Activated CD4-positive, alpha-beta T cell treated with anti-CD3 and anti-CD28 coated beads, Interleukin-2, Interleukin-6, amounts not matched to agents 100 ng/mL and 50 ng/mL, durations not matched to agents 16 hours and 8 hours (primary cell): ENCODE measurements at regions not wholly inside any gene's neighbourhood (a gene's known extent, or its start where the extent isn't known, plus 50 kb on each side); places are given as distances from the start of the nearest gene placed in this dataset.
"Not testable (repeated sequence)": the region's sequence is repeated elsewhere in the genome, so short reads cannot be mapped to it uniquely, and the experiment has no call there.

Source experiments
- DNase-seq: peaks from one replicate; pipeline ENCODE4 v3.0.0-alpha.2; 2020

DNA sequence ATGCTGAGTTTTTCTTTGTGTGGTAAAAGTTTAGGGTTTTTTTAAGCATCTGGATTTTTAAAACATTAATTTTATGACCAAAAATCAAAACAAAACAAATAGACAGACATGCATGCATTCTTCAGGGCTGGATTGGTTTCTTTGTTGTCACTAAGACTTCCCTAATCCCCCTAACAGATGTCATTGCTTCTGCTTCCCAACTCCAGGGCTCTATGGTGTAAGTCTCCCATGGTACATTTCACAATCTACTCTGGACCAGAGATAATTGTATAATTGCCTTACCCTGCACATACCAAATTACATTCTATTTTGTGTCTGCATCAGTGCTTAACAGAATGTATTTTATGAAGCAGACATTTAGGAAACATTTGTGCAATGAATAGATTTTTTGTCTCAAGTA is 529.1 kb upstream of the SMIM31 start:
- no peak for DNase-seq

DNA sequence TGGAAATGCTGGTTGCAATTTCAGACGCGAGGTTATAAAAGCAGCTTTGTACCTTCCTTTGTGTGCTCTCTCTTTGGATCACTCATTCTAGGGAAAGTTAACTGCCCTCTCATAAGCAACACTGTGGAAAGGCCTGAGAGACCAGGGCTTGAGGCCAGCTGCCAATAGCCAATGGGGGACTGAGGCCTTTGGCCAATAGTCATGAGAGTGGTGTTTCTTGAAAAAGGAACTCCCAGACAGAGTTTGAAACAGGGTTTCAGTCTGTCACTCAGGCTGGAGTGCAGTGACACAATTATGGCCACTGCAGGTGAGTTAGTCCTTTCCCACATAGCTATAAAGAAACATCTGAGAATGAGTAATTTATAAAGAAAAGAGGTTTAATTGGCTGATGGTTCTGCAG is 524.7 kb upstream of the SMIM31 start:
- no peak for DNase-seq

DNA sequence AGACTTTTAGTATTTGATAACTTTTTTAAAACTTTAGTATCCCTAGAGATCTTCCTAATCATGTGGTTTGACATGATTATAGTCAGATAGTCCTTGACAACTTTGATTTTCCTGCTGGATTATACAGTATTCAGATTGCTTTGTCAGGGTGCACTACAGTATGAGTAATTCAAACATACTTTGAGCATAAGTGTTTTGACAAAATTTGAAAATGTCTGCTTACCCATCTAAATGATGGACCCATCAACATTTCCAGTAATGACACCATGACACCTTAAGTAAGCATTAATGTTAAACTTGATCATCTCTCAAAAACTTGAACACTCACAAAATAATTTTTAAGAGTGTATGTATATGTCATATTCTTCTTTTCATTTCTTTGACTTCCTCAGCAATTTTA is 514.5 kb upstream of the SMIM31 start:
- no peak for DNase-seq

DNA sequence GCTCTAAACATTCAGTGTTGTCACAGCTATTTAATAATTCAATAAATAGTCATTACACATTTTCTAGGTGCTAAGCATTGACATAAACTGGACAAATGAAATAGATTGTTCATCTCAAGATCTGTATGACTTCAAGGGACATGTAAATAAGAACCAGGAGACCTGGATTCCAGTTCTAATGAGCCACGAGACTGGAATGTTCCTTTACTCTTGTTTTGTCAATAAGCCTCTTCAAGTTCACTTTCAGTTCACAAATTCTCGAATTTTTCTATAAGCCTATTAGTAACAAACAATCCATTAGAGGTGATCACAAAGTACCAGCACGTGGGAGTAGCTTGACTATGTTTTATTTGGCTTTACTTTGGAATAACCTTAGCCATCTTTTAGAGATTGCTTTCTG is 514.0 kb upstream of the SMIM31 start:
- DNase-seq = no peak

DNA sequence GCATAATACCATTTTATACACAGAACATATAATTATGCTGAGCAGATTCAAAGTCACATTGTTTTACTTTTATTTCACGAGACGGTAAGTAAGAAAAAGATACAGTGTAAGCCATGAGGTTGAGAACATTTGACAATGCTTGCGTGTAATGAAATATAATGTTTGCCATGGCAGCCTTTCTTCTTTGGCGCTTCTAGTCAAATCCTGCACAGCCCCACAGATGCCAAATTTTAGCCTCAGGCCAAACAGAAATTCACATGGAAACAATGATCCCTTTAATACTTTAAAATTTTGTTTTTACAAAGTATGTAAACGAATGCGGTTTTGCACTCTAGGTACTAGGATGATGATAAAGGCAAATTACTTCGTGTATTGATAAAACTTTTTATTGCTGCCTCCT is 502.7 kb upstream of the SMIM31 start:
- DNase-seq = no peak

DNA sequence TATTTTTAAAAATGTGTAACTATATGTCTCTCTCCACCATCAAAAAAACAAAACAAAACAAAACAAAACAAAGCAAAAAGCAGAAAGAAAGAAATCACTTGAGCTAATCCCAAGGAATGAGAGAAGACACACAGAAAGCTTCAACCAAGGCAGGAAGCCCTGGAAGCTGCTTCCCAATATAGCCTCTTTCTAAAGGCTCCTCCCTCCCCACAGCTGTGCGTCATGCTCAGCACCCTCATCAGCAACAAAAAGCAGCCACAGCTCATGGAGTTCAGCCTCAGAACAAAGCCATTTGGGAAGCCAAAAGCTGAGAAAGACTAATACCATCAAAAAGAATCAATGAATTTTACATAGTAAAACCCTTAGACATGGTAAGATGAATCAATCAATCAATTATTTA is 501.6 kb upstream of the SMIM31 start:
- DNase-seq = no peak

DNA sequence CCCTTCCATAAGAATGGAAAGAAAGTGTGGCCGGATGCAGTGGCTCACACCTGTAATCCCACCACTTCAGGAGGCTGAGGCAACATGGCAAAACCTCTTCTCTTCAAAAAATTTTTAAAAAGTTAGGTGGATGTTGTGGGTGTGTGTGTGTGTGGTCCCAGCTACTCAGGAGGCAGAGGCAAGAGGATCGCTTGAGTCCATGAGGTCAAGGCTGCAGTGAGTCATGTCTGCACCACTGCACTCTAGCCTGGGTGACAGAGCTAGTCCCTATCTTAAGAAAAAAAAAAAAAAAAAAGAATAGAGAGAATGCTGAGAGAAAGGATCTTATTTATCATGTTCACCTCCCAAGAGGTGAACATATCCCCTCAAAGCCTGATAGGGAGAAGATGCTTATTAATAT is 492.1 kb upstream of the SMIM31 start:
- DNase-seq = no peak

DNA sequence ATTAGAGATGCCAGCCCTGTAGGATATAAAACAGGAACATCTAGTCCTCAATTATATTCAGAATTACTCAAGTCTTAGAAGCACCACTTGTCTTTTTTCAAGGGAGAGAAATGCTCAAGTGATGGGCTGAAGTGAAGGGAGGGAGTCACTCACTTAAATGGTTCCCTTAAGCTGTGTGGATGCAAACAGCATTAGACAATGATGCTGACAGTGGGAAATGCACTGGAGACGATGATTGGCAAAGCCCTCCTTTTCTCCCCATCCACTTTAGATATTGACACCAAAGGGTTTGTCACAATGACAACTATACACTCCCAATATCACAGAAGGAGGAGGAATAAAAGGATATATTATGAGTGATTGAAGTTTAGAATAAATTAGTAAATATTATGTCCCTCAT is 491.4 kb upstream of the SMIM31 start:
- DNase-seq = not testable (repeated sequence)

DNA sequence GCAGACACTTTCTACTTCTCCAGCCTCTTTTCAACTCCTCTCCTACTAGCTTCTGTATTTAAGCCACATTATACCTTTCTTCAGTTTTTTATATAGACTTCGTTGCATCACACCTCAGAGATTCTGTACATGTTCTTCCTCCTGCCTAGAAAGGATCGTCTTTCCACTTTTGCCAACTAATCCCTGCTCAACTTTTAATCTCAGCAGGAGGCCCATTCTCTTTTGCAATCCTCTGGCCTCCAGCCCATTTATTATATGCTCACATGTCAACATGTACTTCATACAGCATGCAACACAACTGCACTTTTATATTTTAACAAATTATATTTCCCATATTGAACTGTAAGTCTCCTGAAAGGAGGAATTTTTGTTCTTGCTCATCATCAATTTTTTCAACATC is 476.5 kb upstream of the SMIM31 start:
- not testable (repeated sequence) for DNase-seq

DNA sequence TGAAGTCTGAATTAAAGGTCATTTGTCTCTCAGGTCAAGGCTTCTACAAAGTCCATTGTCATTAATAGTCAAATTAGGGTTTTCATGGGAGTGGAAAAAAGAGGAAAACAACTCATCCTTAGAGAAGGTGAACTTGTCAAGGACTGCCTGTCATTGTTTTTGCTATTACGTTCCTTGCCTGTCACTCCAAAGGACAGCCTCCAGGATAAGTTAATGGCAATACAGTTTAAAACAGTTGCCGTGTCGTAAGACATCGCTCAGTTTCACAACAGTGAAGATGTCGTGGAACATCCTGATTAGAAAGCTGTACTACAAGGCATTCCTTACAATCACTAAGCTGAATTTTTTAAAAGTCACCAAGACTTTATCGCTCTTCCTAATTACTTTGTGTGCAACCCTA is 466.8 kb upstream of the SMIM31 start:
- DNase-seq = no peak

DNA sequence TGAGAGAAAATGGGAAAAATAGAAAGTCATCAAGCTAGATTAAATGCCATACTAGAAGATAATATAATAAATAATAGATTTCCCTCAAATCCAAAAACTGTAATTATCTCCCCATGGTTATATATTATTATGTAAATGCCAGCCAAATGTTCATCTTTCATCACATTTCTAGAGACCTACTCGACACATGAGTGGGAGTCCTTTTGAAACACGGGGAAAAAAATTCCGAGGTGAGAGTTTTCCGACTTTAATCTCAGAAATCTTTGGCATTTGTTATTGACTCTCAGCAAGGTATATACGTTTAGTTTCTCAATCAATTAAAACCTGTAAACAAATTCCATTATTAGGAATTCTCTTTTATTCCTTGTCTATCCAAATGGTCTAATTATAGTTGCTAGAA is 465.4 kb upstream of the SMIM31 start:
- no peak for DNase-seq

DNA sequence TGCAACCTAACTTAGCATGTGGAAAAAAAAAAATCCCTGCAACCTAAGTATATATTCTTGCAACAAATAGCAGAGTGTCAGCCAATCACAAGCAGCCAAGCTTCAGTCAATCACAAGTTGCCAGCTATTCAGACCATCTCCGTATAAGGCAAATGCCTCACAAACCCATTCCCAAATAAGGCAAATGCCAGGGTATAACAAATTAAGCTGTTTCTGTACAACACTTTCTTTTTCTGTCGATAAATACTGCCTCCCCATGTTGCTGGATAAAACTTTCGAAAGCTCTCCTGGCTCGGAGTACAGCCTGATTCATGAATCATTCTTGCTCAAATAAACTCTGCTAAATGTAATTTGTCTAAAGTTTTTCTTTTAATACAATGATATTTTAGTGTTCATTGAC is 460.7 kb upstream of the SMIM31 start:
- DNase-seq = no peak

DNA sequence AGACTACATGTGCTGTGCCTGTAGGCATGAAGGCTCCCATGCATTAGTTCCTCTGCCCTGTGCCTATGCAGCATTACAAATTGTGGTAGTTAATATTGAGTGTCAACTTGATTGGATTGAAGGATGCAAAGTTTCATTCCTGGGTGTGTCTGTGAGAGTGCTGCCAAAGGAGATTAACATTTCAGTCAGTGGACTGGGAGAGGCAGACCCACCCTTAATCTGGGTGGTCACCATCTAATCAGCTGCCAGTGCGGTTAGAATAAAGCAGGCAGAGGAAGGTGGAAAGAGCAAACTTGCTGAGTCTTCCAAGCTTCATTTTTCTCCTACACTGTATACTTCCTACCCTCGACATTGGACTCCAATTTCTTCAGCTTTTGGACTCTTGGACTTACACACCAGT is 460.2 kb upstream of the SMIM31 start:
- DNase-seq = no peak

DNA sequence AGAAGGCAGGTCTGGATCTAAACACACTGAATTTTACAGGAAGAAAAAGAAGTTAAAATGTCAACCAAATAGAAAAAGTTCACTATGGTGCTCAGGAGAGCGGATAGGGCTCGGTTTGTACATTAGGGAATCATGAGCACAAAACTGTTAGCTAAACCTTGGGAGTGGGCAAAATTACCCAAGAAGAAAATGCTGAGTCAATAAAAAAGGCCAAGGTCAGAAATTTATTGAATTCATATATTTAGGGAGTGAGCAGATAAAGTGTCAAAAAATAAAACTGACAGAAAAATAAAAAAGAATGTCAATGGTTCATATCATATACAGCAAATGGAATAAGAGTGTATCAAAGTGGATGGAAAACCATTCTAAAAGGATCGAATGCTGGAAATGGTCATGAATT is 452.5 kb upstream of the SMIM31 start:
- no peak for DNase-seq

DNA sequence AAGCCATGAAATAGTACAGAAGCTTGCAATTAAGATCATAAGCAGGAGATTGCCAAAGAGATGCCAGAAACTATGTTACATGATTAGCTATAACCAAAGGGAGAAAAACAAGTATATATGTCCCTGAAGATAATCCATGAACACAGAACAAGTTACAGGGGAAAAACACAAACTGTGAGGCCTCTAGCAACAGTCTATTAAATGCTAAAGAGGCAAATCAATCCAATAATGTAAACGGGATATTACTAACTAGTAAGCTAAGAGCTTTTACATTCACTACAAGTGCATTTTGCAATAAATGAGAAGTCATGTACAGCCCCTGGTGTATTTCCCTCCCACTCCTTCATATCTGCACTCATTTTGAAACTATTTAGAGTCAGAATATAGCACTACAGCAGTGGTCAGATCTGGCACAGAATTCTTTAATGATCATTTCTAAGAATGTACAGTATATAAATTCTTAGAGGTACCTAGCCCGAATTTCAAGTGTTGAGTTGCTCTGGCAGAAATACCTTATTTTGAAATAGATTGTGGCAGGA is 449.8 kb upstream of the SMIM31 start:
- no peak for DNase-seq

DNA sequence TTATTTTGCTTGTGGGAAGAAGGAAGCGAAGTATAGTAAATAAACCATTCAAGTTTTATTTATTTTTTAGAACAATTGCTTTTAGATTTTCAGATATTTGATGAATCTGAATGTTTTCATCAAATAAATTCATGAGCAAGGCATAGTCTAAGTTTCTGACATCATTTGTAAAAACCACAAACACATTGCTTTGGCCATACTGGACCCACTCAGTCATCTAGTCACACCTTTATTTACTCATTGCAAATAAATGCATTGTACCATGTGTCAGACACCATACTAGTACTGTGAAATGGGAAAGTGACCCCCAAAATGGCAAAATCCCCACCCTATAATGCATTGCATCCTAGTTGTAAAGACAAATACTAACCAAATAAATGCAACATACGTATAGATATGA is 449.1 kb upstream of the SMIM31 start:
- no peak for DNase-seq

DNA sequence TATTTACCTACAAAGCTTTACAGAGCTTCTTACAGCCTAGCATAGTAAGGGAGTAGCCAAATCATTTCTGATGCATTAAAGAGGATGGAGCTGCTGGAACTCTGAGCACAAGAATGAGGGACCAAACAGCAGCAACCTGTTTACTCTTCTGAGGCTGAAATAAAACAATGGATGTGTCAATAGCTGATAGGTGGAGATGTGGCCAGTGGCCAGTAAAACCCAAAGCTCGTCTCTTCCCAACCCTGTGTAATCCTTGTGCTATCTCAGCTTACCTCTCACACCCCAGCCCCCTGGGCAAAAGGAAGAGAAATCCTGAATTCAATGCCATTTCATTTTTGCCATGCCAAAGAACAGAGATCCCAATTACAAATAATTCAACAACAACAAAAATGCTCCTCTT is 446.7 kb upstream of the SMIM31 start:
- no peak for DNase-seq

DNA sequence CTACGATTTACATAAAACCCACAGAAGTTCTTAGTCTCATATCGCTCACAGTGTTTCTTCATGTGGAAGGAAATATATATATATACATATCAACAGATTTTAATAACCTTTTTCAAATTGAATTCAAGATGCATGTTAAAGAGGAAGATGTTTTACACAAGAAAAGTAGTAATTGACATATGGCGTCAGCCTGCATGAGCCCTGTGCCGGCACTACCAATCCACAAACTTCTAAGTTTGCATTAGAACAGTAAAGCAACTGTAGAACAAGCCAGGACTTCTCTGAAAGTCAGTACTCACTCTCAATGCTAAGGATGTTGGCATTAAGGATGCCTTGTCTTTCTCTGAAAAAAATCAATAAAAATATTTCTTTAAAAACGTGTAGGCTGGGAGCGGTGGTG is 441.3 kb upstream of the SMIM31 start:
- DNase-seq = no peak

DNA sequence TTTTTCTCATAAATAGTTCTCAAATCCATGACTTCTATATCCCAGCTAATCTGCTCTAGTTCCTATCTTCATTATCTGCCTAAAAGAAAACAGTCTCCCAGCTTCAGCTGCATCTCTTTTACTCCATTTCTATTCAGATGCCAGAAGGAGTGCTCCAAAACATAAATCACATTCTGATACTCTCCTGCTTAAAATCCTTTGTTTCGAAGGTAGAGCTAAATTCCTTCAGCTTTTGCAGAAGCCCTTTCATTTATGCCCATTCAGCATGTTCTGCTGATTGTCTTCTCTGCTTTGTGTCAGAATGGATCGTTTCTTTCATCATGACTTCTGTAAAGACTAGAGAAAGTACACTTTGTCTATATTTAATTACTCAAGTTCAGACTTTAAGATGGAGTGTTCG is 440.1 kb upstream of the SMIM31 start:
- no peak for DNase-seq

DNA sequence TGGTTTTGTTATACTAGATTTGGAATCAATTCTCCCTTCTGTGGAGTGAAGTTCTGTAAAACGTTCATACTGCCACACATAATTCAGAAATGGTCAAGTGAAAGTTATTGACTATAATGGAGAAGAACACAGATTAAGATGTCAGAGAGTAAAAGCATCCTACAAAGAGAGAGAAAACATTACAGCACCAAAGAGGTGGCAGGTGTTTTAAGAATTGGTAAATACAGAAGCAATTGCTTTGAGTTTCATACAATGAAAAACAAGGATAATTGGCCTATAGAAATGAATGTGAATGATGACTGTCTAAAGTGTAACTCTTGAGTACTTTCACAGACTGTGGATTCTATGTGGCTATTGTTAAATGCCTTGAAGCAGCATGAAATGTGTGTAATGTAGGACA is 435.6 kb upstream of the SMIM31 start:
- DNase-seq = no peak

DNA sequence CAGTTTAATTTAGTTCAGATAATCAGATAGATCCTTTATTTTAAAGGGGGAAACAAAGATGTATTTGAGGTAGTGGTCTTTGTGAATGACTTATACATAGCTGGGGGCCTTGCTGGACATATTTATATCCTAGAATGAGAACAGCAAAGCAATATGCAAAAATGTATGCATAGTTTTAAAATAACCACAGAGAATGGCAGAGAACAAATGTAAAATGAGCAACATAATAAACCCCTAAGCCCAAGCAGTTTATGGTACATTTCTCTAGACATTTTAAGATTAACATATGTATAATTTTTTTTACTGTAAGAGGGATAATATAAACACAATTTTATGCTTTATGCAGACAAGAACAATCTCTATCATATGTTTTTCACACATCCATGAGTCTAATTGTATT is 434.2 kb upstream of the SMIM31 start:
- DNase-seq = no peak

DNA sequence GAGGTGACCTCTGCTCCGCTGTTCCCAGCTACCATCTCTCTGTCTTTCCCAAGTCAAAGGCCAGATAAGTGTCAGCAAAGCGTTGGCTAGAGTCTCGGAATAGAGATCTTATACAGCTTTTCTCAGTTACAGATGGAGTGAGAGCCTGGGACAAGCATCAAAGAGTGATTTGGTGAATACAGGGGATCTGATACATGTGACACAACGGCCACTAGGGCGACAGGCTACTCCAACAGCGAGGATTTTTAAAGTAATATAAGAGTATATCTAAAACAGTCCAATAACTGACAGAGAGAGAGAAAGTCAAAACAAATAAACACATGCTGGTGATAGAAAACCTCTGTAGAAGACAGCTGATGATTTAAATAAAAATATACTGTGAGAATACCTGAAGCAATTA is 433.1 kb upstream of the SMIM31 start:
- DNase-seq = no peak

DNA sequence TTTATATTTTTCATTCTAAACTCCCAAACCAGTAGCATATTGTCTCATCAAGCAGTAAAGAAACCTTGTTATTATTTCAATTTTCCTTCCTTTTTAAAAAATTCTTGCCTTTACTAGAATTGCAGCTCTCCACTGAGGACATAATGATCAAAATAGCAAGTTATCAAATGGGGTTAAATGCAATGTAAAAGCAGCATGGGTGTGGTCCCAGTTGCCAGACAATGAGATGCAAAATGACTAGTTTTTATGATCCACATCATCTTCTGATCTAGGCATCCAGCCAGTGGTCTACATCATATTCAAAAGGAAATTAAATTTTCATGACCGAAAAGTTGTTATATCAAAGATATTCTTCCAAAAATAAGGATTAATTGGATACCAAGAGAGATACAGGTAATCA is 427.9 kb upstream of the SMIM31 start:
- no peak for DNase-seq

DNA sequence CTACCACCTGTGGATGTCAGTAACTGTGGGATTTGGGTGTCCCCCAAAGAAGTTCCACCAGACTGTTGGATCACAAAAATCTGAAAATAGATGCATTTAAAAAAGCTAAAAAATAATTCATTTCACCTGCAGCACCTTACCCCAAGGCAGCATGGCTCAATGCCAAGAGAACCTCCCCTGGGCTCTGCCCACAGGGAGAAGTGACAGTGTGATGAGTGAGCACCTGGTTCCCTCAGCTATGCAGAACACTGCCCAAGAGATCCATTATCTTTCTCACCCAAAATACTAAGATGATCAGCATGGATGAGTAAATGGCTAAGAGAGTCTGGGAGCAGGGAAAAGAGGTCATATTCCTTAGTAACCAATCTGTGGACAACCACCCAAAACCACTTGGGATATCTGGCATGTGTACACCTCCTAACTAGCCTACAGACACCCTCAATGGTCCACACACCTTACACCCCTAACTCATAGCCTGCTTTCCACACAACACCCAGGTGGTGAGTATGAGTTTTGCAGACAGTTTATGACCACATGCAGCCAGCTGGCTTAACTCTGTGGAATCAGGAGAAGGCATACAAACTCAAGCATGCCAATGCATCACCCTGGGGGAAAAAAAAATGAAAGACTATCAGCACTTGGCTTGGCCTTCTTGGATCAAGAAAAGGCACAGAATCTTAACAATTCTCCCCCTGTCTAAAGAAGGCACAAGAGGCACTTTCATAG is 416.5 kb upstream of the SMIM31 start:
- DNase-seq = no peak

DNA sequence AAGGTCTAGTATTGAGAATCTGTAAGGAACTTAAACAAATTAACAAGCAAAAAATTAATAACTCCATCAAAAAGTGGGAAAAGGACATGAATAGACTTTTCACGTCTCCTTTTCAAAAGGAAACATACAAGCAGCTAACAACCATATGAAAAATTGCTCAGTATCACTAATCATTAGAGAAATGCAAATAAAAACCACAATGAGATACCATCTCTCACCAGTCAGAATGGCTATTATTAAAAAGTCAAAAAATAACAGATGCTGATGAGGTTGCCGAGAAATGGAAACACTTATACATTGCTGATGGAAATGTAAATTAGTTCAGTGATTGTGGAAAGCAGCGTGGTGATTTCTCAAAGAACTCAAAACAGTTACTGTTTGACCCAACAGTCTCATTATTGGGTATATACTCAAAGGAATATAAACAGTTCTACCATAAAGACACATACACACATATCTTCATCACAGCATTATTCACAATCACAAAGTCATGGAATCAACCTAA is 410.4 kb upstream of the SMIM31 start:
- no peak for DNase-seq
